ENCODE measurements at regions not wholly inside any gene's neighbourhood (a gene's known extent, or its start where the extent isn't known, plus 50 kb on each side); places are given as distances from the start of the nearest gene placed in this dataset.

DNA sequence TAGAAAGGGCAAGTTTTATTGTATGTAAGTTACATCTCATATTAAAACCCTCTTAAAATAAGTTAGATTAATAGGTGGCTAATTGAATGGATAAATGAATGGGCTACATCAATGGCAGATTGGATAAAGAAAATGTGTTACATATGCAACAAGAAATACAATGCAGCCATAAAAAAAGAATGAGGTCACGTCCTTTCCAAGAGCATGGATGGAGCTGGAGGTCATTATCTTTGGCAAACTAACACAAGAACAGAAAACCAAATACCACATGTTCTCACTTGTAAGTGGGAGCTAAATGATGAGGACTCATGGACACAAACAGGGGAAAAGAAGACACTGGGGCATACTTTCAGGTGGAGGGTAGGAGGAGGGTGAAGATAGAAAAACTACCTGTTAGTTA is 182.2 kb upstream of the GNAI1 start:
- TF ChIP-seq CTCF (conservative IDR thresholded peaks at IDR 0.05), result no peak
- H3K27ac ChIP-seq, result no peak overlapping the region

DNA sequence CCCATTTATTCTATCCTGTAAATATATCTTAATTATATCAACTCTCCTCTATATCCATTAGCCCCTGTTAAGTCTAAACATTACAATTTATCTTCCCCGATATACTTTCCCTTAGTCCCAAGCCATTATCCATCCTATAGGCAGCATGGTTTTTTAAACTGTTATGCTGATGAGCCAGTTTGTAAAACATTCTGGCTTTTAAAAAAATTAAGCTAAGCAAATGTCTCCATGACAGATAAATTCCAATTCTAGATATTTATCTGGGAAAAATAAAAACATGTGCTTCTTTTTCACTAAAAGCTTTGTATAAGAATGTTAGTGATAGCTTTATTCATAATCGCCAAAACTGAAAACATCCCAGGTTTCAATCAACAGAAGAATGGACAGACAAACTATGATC is 183.2 kb upstream of the GNAI1 start:
- no peak overlapping the region for H3K27ac ChIP-seq
- TF ChIP-seq CTCF (conservative IDR thresholded peaks at IDR 0.05), result no peak

- TF ChIP-seq CTCF (conservative IDR thresholded peaks at IDR 0.05), result no peak
- H3K27ac ChIP-seq, result no peak overlapping the region
Measured at GRCh38 chr7:79949778-79950177, 184.9 kb upstream of the GNAI1 start.

- TF ChIP-seq CTCF (conservative IDR thresholded peaks at IDR 0.05), result no peak
- no peak overlapping the region for H3K27ac ChIP-seq
Measured at GRCh38 chr7:79936281-79936983, 198.2 kb upstream of the GNAI1 start.

- no peak overlapping the region for H3K27ac ChIP-seq
- no peak for TF ChIP-seq CTCF (conservative IDR thresholded peaks at IDR 0.05)
Measured at GRCh38 chr7:79934727-79935126, 199.9 kb upstream of the GNAI1 start.

DNA sequence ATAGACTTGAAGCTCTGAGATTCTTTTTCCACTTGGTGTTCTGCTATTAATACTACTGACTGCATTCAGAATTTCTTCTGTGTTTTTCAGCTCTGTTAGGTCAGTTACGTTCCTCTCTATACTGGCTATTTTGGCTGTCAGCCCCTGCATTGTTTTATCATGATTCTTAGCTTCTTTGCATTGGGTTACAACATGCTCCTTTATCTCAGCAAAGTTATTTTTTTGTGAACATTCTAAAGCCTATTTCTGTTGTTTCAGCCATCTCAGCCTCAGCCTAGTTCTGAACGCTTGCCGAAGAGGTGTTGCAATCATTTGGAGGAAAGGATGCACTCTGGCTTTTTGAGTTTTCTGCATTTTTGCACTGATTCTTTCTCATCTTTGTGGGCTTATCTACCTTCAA is 201.5 kb upstream of the GNAI1 start:
- H3K27ac ChIP-seq, result no peak overlapping the region

DNA sequence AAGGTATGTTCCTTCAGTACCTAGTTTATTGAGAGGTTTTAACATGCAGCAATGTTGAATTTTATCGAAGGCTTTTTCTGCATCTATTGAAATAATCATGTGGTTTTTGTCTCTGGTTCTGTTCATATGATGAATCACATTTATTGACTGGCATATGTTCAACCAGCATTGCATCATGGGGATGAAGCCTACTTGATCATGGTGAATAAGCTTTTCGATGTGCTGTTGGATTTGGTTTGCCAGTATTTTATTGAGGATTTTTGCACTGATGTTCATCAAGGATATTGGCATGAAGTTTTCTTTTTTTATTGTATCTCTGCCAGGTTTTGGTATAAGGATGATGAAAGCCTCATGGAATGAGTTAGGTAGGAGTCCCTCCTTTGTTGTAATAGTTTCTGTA is 204.0 kb upstream of the GNAI1 start:
- H3K27ac ChIP-seq, result no peak overlapping the region
- TF ChIP-seq CTCF (conservative IDR thresholded peaks at IDR 0.05), result no peak

More for the DNA sequence above, 201.5 kb upstream of the GNAI1 start:
- TF ChIP-seq CTCF (conservative IDR thresholded peaks at IDR 0.05), result no peak
